Right lobe of liver (tissue), 4 donors: ENCODE measurements at regions not wholly inside any gene's neighbourhood (a gene's known extent, or its start where the extent isn't known, plus 50 kb on each side); places are given as distances from the start of the nearest gene placed in this dataset.

Experiments
- CTCF ChIP-seq, 4 donors: fragments of 200-600 bp in 3 of 4; fragments of 450-650 bp in 1 of 4; IDR thresholded peaks; one replicate each; pipeline versions ENCODE4 v1.5.1 to v1.8.0; 2016 to 2022; ENCODE audit warnings: antibody characterized with exemption in 4 of 4, mild to moderate bottlenecking in 2 of 4
- POLR2A ChIP-seq: fragments of 450-650 bp; IDR thresholded peaks from one replicate; pipeline ENCODE4 v1.6.1; 2017; ENCODE audit warnings: antibody characterized with exemption, mild to moderate bottlenecking
- donor health status: DM: no; HTN: no; CAD: no.
- donor health status: DM: no; HTN: no; CAD: no.
- donor health status: DM: no; HTN: yes; CAD: no.

DNA sequence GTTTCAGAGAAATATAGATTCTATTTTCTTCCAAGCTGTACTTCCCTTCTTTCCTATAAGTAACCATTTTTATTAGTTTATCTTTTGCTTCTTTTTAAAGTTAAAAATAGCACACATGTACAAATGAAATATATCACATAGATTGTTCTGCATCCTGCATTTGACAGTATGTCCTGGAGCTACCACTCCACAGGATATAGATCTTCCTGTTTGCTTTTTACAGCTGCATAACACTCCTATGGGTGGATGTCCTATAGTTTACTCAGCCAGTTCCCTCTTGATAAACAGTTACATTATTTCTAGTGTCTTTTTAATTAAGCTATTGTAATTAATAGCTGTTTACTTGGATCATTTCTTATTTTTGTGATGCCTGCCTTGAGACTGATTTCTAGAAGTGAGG is 301.6 kb upstream of the DDX53 start:
- TF ChIP-seq POLR2A (no peak), CTCF (IDR thresholded peaks at IDR 0.05) (no peak)
